Fibroblast of mammary gland (primary cell): ENCODE measurements at regions not wholly inside any gene's neighbourhood (a gene's known extent, or its start where the extent isn't known, plus 50 kb on each side); places are given as distances from the start of the nearest gene placed in this dataset.

ENCODE experiments used
- DNase-seq: peaks from one replicate; pipeline ENCODE4 v3.0.0-alpha.2; 2010; ENCODE audit warnings: low read depth
- H3K4me3 ChIP-seq: 2 replicates; pipeline ENCODE4 v1.5.1; 2011; ENCODE audit warnings: low read depth, mild to moderate bottlenecking, low read length, moderate library complexity; ENCODE audit not compliant: control insufficient read depth
- TF ChIP-seq, protein P1 (sequence below): conservative IDR thresholded peaks from 2 replicates; pipeline ENCODE4 v1.5.1; 2011; ENCODE audit warnings: low read depth, low read length, inconsistent platforms; ENCODE audit not compliant: control insufficient read depth, insufficient read depth

DNA sequence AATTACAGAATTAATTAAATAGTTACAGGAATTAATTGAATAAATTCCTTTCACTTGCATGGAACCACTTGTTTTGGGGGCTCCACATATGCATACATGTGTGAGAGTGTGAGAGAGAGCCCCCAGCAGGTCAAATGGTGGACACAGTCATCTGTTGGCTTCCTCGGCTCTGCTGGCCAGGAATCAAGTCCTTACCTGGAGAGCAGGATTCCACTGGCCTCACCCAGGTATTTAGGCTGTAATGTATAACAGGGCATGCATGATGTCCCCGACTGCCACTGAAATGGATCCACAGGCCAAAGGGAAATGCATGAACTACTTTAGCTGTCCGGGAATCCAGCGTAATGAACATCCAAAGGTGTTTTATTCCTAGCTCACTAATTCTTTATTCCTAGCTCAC, 139.7 kb upstream of the SMAD3 start:
- TF ChIP-seq, protein P1, sequence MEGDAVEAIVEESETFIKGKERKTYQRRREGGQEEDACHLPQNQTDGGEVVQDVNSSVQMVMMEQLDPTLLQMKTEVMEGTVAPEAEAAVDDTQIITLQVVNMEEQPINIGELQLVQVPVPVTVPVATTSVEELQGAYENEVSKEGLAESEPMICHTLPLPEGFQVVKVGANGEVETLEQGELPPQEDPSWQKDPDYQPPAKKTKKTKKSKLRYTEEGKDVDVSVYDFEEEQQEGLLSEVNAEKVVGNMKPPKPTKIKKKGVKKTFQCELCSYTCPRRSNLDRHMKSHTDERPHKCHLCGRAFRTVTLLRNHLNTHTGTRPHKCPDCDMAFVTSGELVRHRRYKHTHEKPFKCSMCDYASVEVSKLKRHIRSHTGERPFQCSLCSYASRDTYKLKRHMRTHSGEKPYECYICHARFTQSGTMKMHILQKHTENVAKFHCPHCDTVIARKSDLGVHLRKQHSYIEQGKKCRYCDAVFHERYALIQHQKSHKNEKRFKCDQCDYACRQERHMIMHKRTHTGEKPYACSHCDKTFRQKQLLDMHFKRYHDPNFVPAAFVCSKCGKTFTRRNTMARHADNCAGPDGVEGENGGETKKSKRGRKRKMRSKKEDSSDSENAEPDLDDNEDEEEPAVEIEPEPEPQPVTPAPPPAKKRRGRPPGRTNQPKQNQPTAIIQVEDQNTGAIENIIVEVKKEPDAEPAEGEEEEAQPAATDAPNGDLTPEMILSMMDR, result no peak

GRCh38 chr15:66927201-66928077, 138.0 kb upstream of the SMAD3 start:
- no peak overlapping the region for H3K4me3 ChIP-seq
- TF ChIP-seq, protein P1, result no peak
- DNase-seq, result peak; percentile 71

More for the DNA sequence above, 139.7 kb upstream of the SMAD3 start:
- H3K4me3 ChIP-seq, result no peak overlapping the region
- DNase-seq, result no peak

GRCh38 chr15:66928101-66928500, 137.3 kb upstream of the SMAD3 start:
- TF ChIP-seq, protein P1, result no peak
- H3K4me3 ChIP-seq, result no peak overlapping the region
- DNase-seq, result no peak

- TF ChIP-seq, protein P1, result no peak
- DNase-seq, result no peak
- H3K4me3 ChIP-seq, result no peak overlapping the region
Observed at GRCh38 chr15:66928784-66929183, 136.6 kb upstream of the SMAD3 start.

- DNase-seq, result no peak
- TF ChIP-seq, protein P1, result no peak
- H3K4me3 ChIP-seq, result no peak overlapping the region
Observed at GRCh38 chr15:66929843-66930402, 135.5 kb upstream of the SMAD3 start.

GRCh38 chr15:66931768-66932633, 133.4 kb upstream of the SMAD3 start:
- DNase-seq, result peak; percentile 71
- TF ChIP-seq, protein P1, result no peak

More at GRCh38 chr15:66931768-66932633, 133.4 kb upstream of the SMAD3 start:
- no peak overlapping the region for H3K4me3 ChIP-seq
